ENCODE measurements at regions not wholly inside any gene's neighbourhood (a gene's known extent, or its start where the extent isn't known, plus 50 kb on each side); places are given as distances from the start of the nearest gene placed in this dataset.
A peak's percentile ranks its signal among the peaks of the same experiment; 100 is the strongest.
"Not testable (repeated sequence)": the region's sequence is repeated elsewhere in the genome, so short reads cannot be mapped to it uniquely, and the experiment has no call there.

GRCh38 chr9:94464790-94465189, 90.1 kb upstream of the PCAT7 start:
- DNase-seq (ENCODE audit: low read depth in 2 of 2) = no peak
- no peak overlapping the region for H2AFZ ChIP-seq (ENCODE audit: low read length)
- TF ChIP-seq EZH2 (IDR thresholded peaks at IDR 0.05; ENCODE audit: low read length, missing control alignments) (no peak), CTCF (conservative IDR thresholded peaks at IDR 0.05 in 1 of 2, IDR thresholded peaks at IDR 0.05 in 1 of 2; ENCODE audit: low read depth in 1 of 2, low read length in 2 of 2) (no peak)

GRCh38 chr9:94472063-94472462, 82.8 kb upstream of the PCAT7 start:
- H3K4me1 ChIP-seq (ENCODE audit: control insufficient read depth, extremely low read depth, insufficient read depth, low read length) = not testable (repeated sequence)

More at GRCh38 chr9:94464790-94465189, 90.1 kb upstream of the PCAT7 start:
- H3K4me1 ChIP-seq (ENCODE audit: control insufficient read depth, extremely low read depth, insufficient read depth, low read length) = no peaks in the 10 kb centered on the region
- no peaks in the 10 kb centered on the region for H3K79me2 ChIP-seq (ENCODE audit: control insufficient read depth, insufficient read depth, low read length)
- no peak overlapping the region for H3K27ac ChIP-seq (ENCODE audit: insufficient read depth, low read length)
- H3K9ac ChIP-seq (ENCODE audit: insufficient read depth, low read length) = no peak overlapping the region
- no peaks in the 10 kb centered on the region for H3K9me3 ChIP-seq (ENCODE audit: control insufficient read depth, insufficient read depth, low read depth, low read length)
- no peaks in the 10 kb centered on the region for H3K36me3 ChIP-seq (ENCODE audit: control insufficient read depth, insufficient read depth, low read length)
- H4K20me1 ChIP-seq (ENCODE audit: control insufficient read depth, extremely low read depth, insufficient read depth, low read length) = no peaks in the 10 kb centered on the region
- no peaks in the 10 kb centered on the region for H3K27me3 ChIP-seq (ENCODE audit: control insufficient read depth, insufficient read depth, low read length)
- no peak overlapping the region for H3K4me2 ChIP-seq (ENCODE audit: extremely low read depth, insufficient read depth, low read length)
- H3K4me3 ChIP-seq (replicated peaks in 1 of 4; ENCODE audit: control extremely low read depth in 1 of 4, insufficient read depth in 1 of 4, low read depth in 3 of 4, low read length in 4 of 4) = no peak overlapping the region

GRCh38 chr9:94472806-94473360, 82.0 kb upstream of the PCAT7 start:
- Histone ChIP-seq H3K27ac (ENCODE audit: insufficient read depth, low read length) (no peak overlapping the region), H4K20me1 (ENCODE audit: control insufficient read depth, extremely low read depth, insufficient read depth, low read length) (no peaks in the 10 kb centered on the region), H3K36me3 (ENCODE audit: control insufficient read depth, insufficient read depth, low read length) (no peaks in the 10 kb centered on the region), H3K9me3 (ENCODE audit: control insufficient read depth, insufficient read depth, low read depth, low read length) (no peaks in the 10 kb centered on the region), H3K4me1 (ENCODE audit: control insufficient read depth, extremely low read depth, insufficient read depth, low read length) (no peaks in the 10 kb centered on the region), H3K9ac (ENCODE audit: insufficient read depth, low read length) (no peak overlapping the region), H3K79me2 (ENCODE audit: control insufficient read depth, insufficient read depth, low read length) (no peaks in the 10 kb centered on the region), H2AFZ (ENCODE audit: low read length) (no peak overlapping the region), H3K4me3 (replicated peaks in 1 of 4; ENCODE audit: control extremely low read depth in 1 of 4, insufficient read depth in 1 of 4, low read depth in 3 of 4, low read length in 4 of 4) (no peak overlapping the region), H3K27me3 (ENCODE audit: control insufficient read depth, insufficient read depth, low read length) (no peaks in the 10 kb centered on the region), H3K4me2 (ENCODE audit: extremely low read depth, insufficient read depth, low read length) (no peak overlapping the region)
- peak in 1 of 2 donors; percentile 40 for DNase-seq (ENCODE audit: low read depth in 2 of 2)
- no peak for TF ChIP-seq EZH2 (IDR thresholded peaks at IDR 0.05; ENCODE audit: low read length, missing control alignments)
- no peak for TF ChIP-seq CTCF (conservative IDR thresholded peaks at IDR 0.05 in 1 of 2, IDR thresholded peaks at IDR 0.05 in 1 of 2; ENCODE audit: low read depth in 1 of 2, low read length in 2 of 2)

More at GRCh38 chr9:94472063-94472462, 82.8 kb upstream of the PCAT7 start:
- H2AFZ ChIP-seq (ENCODE audit: low read length); DNase-seq (ENCODE audit: low read depth in 2 of 2); H3K9me3 ChIP-seq (ENCODE audit: control insufficient read depth, insufficient read depth, low read depth, low read length); H3K27ac ChIP-seq (ENCODE audit: insufficient read depth, low read length); H3K36me3 ChIP-seq (ENCODE audit: control insufficient read depth, insufficient read depth, low read length); H3K4me3 ChIP-seq (replicated peaks in 1 of 4; ENCODE audit: control extremely low read depth in 1 of 4, insufficient read depth in 1 of 4, low read depth in 3 of 4, low read length in 4 of 4); H3K4me2 ChIP-seq (ENCODE audit: extremely low read depth, insufficient read depth, low read length); H3K79me2 ChIP-seq (ENCODE audit: control insufficient read depth, insufficient read depth, low read length); H4K20me1 ChIP-seq (ENCODE audit: control insufficient read depth, extremely low read depth, insufficient read depth, low read length); H3K27me3 ChIP-seq (ENCODE audit: control insufficient read depth, insufficient read depth, low read length); H3K9ac ChIP-seq (ENCODE audit: insufficient read depth, low read length): not testable (repeated sequence)

All from fibroblast of lung (primary cell).